HepG2 (cell line): ENCODE measurements at regions not wholly inside any gene's neighbourhood (a gene's known extent, or its start where the extent isn't known, plus 50 kb on each side); places are given as distances from the start of the nearest gene placed in this dataset.

ENCODE experiments used
- ATAC-seq: fragments of 200-7000 bp; cut with Tn5 transposase; 3 replicates; pipeline ENCODE4 v1.9.1; 2020; ENCODE audit warnings: mild to moderate bottlenecking, moderate library complexity
- BruUV-seq: library from RNA; stranded (reverse); fragments of 400-500 nt; replicated peaks from 2 replicates; lab custom pipeline; 2021; lab: Mats Ljungman, UMichigan
- CTCF ChIA-PET: fragments of 300-600 bp; formaldehyde crosslinking; extraction: SDS; loops from one replicate; lab custom pipeline; 2021; ENCODE audit warnings: low total read pairs, inconsistent platforms, low intra/inter-chr PET ratio; lab: Yijun Ruan, JAX
- POLR2A ChIA-PET: fragments of 350-600 bp; sonication (Branson Sonifier 250); formaldehyde crosslinking; loops from one replicate; lab custom pipeline; 2020; ENCODE audit warnings: antibody characterized with exemption, inconsistent platforms; lab: Yijun Ruan, JAX
- DNase-seq: peaks from one replicate; pipeline ENCODE4 v3.0.0-alpha.2; 2015; ENCODE audit warnings: low spot score
- FAIRE-seq: peaks from 3 replicates; lab custom pipeline; 2011; peaks lifted over from hg19 to GRCh38; lab: Jason Lieb, UNC
- H2AFZ ChIP-seq: one replicate; pipeline ENCODE4 v1.6.1; 2011; ENCODE audit warnings: low read length, inconsistent platforms
- H3K27ac ChIP-seq: fragments of 300-600 bp; 3 replicates; pipeline ENCODE4 v1.8.0; 2011; ENCODE audit warnings: mixed run types, mild to moderate bottlenecking, mixed read lengths, low read length, inconsistent platforms; ENCODE audit not compliant: insufficient read depth; ENCODE audit errors: extremely low read length
- H3K27me3 ChIP-seq, 2 experiments: fragments of 200-600 bp in 1 of 2; 2 replicates in 1 of 2; 3 replicates in 1 of 2; pipeline versions ENCODE4 v1.6.0 to v1.8.0; 2011; ENCODE audit warnings: low read length in 2 of 2, mild to moderate bottlenecking in 2 of 2, moderate library complexity in 2 of 2, inconsistent platforms in 1 of 2; ENCODE audit not compliant: insufficient read depth in 2 of 2, control insufficient read depth in 1 of 2
- H3K36me3 ChIP-seq, 2 experiments: fragments of 200-600 bp in 1 of 2; replicated peaks in 1 of 2; 2 replicates in 1 of 2; 3 replicates in 1 of 2; pipeline versions ENCODE4 v1.5.1 to v1.8.0; 2011; ENCODE audit warnings: low read length in 2 of 2, inconsistent platforms in 1 of 2; ENCODE audit not compliant: insufficient read depth in 2 of 2, control insufficient read depth in 1 of 2
- H3K4me1 ChIP-seq: 2 replicates; pipeline ENCODE4 v1.5.1; 2012; ENCODE audit warnings: low read length, inconsistent platforms; ENCODE audit not compliant: insufficient read depth
- H3K4me2 ChIP-seq: 2 replicates; pipeline ENCODE4 v1.6.0; 2011; ENCODE audit warnings: low read depth, low read length, inconsistent platforms
- H3K4me3 ChIP-seq, 3 experiments: fragments of 200-600 bp in 1 of 3; sonication (generic), shearing (Covaris generic) in 1 of 3; replicated peaks in 1 of 3; 2 replicates each; pipeline ENCODE4 v1.5.1; 2011 to 2016; ENCODE audit warnings: low read length in 3 of 3, inconsistent platforms in 2 of 3, low read depth in 2 of 3, mild to moderate bottlenecking in 2 of 3, control low read depth in 1 of 3, mixed read lengths in 1 of 3; ENCODE audit not compliant: insufficient read depth in 1 of 3
- H3K79me2 ChIP-seq: one replicate; pipeline ENCODE4 v1.6.1; 2011; ENCODE audit warnings: low read length, inconsistent platforms; ENCODE audit not compliant: insufficient read depth
- H3K9ac ChIP-seq: 2 replicates; pipeline ENCODE4 v1.6.0; 2011; ENCODE audit warnings: mild to moderate bottlenecking, low read depth, low read length, inconsistent platforms; ENCODE audit not compliant: insufficient read depth
- H3K9me3 ChIP-seq: 2 replicates; pipeline ENCODE4 v1.5.1; 2012; ENCODE audit warnings: mild to moderate bottlenecking, low read length
- H4K20me1 ChIP-seq: 2 replicates; pipeline ENCODE4 v1.6.0; 2011; ENCODE audit warnings: inconsistent platforms, mild to moderate bottlenecking, low read length, moderate library complexity; ENCODE audit not compliant: insufficient read depth
- ATF7 ChIP-seq, 2 experiments: fragments of 450-650 bp in 1 of 2; sonication (generic) in 1 of 2; formaldehyde crosslinking in 1 of 2; IDR thresholded peaks; 2 replicates each; pipeline versions ENCODE4 v1.4.0 to v1.6.1; 2016 to 2020; ENCODE audit warnings: antibody characterized with exemption in 1 of 2, mild to moderate bottlenecking in 1 of 2, missing genetic modification reagents in 1 of 2
- CENPX ChIP-seq: sonication (generic); formaldehyde crosslinking; IDR thresholded peaks from 2 replicates; pipeline ENCODE4 v1.9.0; 2021; ENCODE audit warnings: mild to moderate bottlenecking, missing genetic modification reagents, moderate library complexity
- KLF9 ChIP-seq: IDR thresholded peaks from 2 replicates; pipeline ENCODE4 v1.6.1; 2016; ENCODE audit warnings: low read depth
- MAFK ChIP-seq, 2 experiments: IDR thresholded peaks in 1 of 2; conservative IDR thresholded peaks in 1 of 2; 2 replicates each; pipeline ENCODE4 v1.6.1; 2011; ENCODE audit warnings: improper control_type of control experiment in 2 of 2, low read length in 2 of 2
- MAZ ChIP-seq, 2 experiments: sonication (generic) in 1 of 2; formaldehyde crosslinking in 1 of 2; IDR thresholded peaks; 2 replicates each; pipeline versions ENCODE4 v1.5.0 to v1.6.1; 2012 to 2020; ENCODE audit warnings: low read depth in 2 of 2, mild to moderate bottlenecking in 2 of 2, borderline replicate concordance in 1 of 2, improper control_type of control experiment in 1 of 2, low read length in 1 of 2, missing genetic modification reagents in 1 of 2, moderate library complexity in 1 of 2
- NFIC ChIP-seq: IDR thresholded peaks from 2 replicates; pipeline ENCODE4 v1.6.1; 2012; ENCODE audit warnings: mild to moderate bottlenecking, low read length, inconsistent platforms
- NR3C1 ChIP-seq: sonication (generic); formaldehyde crosslinking; IDR thresholded peaks from 2 replicates; pipeline ENCODE4 v1.4.0; 2020; ENCODE audit warnings: missing genetic modification reagents
- PHF21A ChIP-seq: sonication (generic); formaldehyde crosslinking; IDR thresholded peaks from 2 replicates; pipeline ENCODE4 v1.5.0; 2020; ENCODE audit warnings: mild to moderate bottlenecking, missing genetic modification reagents
- RFX1 ChIP-seq: fragments of 450-650 bp; IDR thresholded peaks from 2 replicates; pipeline ENCODE4 v1.6.1; 2017
- SNAPC2 ChIP-seq: sonication (generic); formaldehyde crosslinking; IDR thresholded peaks from 2 replicates; pipeline ENCODE4 v1.8.1; 2022; ENCODE audit warnings: mild to moderate bottlenecking, missing genetic modification reagents
- TBP ChIP-seq: sonication (generic); formaldehyde crosslinking; IDR thresholded peaks from 2 replicates; pipeline ENCODE4 v1.5.0; 2020; ENCODE audit warnings: missing genetic modification reagents
- TSC22D2 ChIP-seq: sonication (generic); formaldehyde crosslinking; IDR thresholded peaks from 2 replicates; pipeline ENCODE4 v1.5.1; 2020; ENCODE audit warnings: missing genetic modification reagents, mild to moderate bottlenecking, borderline replicate concordance
- ZFX ChIP-seq: sonication (generic); formaldehyde crosslinking; IDR thresholded peaks from 2 replicates; pipeline ENCODE4 v1.4.0; 2020; ENCODE audit warnings: mild to moderate bottlenecking, low read depth, missing genetic modification reagents, moderate library complexity
- ZMAT5 ChIP-seq: sonication (generic); formaldehyde crosslinking; IDR thresholded peaks from 2 replicates; pipeline ENCODE4 v1.5.0; 2020; ENCODE audit warnings: mild to moderate bottlenecking, low read depth, missing genetic modification reagents, borderline replicate concordance
- ZNF260 ChIP-seq: sonication (generic); formaldehyde crosslinking; IDR thresholded peaks from 2 replicates; pipeline ENCODE4 v1.4.0; 2020; ENCODE audit warnings: missing genetic modification reagents, low read depth, mild to moderate bottlenecking, borderline replicate concordance
- ZNF513 ChIP-seq: sonication (generic); formaldehyde crosslinking; conservative IDR thresholded peaks from 2 replicates; pipeline ENCODE4 v1.5.0; 2020; ENCODE audit warnings: missing genetic modification reagents
- ZNF652 ChIP-seq: IDR thresholded peaks from 2 replicates; pipeline ENCODE4 v1.6.1; 2016; ENCODE audit warnings: low read depth, borderline replicate concordance
- ZNF772 ChIP-seq: sonication (generic); formaldehyde crosslinking; IDR thresholded peaks from 2 replicates; pipeline ENCODE4 v1.5.0; 2020; ENCODE audit warnings: mild to moderate bottlenecking, missing genetic modification reagents
- ZNF839 ChIP-seq: sonication (generic); formaldehyde crosslinking; IDR thresholded peaks from 2 replicates; pipeline ENCODE4 v1.4.0; 2020; ENCODE audit warnings: missing genetic modification reagents, mild to moderate bottlenecking, borderline replicate concordance
- WGBS: methylation state at CpG from one replicate; pipeline ENCODE4 v1.1.6; 2017; ENCODE audit warnings: low lambda C conversion rate; 5-methylcytosine and 5-hydroxymethylcytosine counted together
- in situ Hi-C: cut with HindIII; loops from 2 replicates; pipeline ENCODE4 v1.10.0; 2017; ENCODE audit warnings: low pct_unique_long_range_greater_than_20kb; ENCODE audit not compliant: extremely low pct_ligation_motif_present
- intact Hi-C: fragments of 100-400 bp; cut with micrococcal nuclease; formaldehyde crosslinking; loops from one replicate; pipeline ENCODE4 v1.10.0; 2022; ENCODE audit not compliant: unreplicated experiment
- TF ChIP-seq, protein P1 (sequence below): sonication (generic); formaldehyde crosslinking; IDR thresholded peaks from 2 replicates; pipeline ENCODE4 v1.9.0; 2021; ENCODE audit warnings: missing genetic modification reagents, borderline replicate concordance

- no peak overlapping the region for H3K4me3 ChIP-seq
- H3K9ac ChIP-seq: no peak overlapping the region
- DNase-seq (no peak), ATAC-seq (no peak), FAIRE-seq (no peak)
- TF ChIP-seq ZNF839 (CRISPR knock-in tag) (no peak), KLF9 (CRISPR knock-in tag) (no peak), ZMAT5 (CRISPR knock-in tag) (no peak), ZFX (CRISPR knock-in tag) (no peak), SNAPC2 (CRISPR knock-in tag) (no peak), TBP (CRISPR knock-in tag) (no peak), NFIC (no peak), MAZ (IDR thresholded peaks at IDR 0.05; ENCODE audit: borderline replicate concordance, low read depth, low read length) (no peak), MAZ (CRISPR knock-in tag; IDR thresholded peaks at IDR 0.05; ENCODE audit: low read depth) (no peak), TSC22D2 (CRISPR knock-in tag) (no peak), ZNF260 (CRISPR knock-in tag) (no peak), ZNF772 (CRISPR knock-in tag) (no peak), ATF7 (IDR thresholded peaks at IDR 0.05) (no peak), ATF7 (CRISPR knock-in tag; IDR thresholded peaks at IDR 0.05) (no peak), NR3C1 (CRISPR knock-in tag) (no peak), RFX1 (no peak), PHF21A (CRISPR knock-in tag) (no peak), CENPX (no peak), ZNF652 (CRISPR knock-in tag) (no peak), MAFK (conservative IDR thresholded peaks at IDR 0.05 in 1 of 2, IDR thresholded peaks at IDR 0.05 in 1 of 2; ENCODE audit: low read length in 2 of 2) (no peak), ZNF513 (no peak)
- TF ChIP-seq, protein P1, sequence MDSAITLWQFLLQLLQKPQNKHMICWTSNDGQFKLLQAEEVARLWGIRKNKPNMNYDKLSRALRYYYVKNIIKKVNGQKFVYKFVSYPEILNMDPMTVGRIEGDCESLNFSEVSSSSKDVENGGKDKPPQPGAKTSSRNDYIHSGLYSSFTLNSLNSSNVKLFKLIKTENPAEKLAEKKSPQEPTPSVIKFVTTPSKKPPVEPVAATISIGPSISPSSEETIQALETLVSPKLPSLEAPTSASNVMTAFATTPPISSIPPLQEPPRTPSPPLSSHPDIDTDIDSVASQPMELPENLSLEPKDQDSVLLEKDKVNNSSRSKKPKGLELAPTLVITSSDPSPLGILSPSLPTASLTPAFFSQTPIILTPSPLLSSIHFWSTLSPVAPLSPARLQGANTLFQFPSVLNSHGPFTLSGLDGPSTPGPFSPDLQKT (CRISPR knock-in tag): no peak
- POLR2A ChIA-PET: no interaction called here
- BruUV-seq: no TSS peak
- no peaks in the 10 kb centered on the region for H3K27me3 ChIP-seq
- H4K20me1 ChIP-seq: no peaks in the 10 kb centered on the region
- intact Hi-C loops: no loop called here
- no peak overlapping the region for H3K4me2 ChIP-seq
- H2AFZ ChIP-seq: no peak overlapping the region
- H3K36me3 ChIP-seq: no peaks in the 10 kb centered on the region
- no peaks in the 10 kb centered on the region for H3K4me1 ChIP-seq
- in situ Hi-C loops: no loop called here
- no peaks in the 10 kb centered on the region for H3K9me3 ChIP-seq
- CTCF ChIA-PET: no interaction called here
- WGBS: 49% methylated on average over 1 of the region's 1 CpG
- H3K27ac ChIP-seq: no peak overlapping the region
- no peaks in the 10 kb centered on the region for H3K79me2 ChIP-seq
Observed at GRCh38 chr6:122861594-122861993, 72.5 kb downstream of the SMPDL3A start.
